Keratinocyte (primary cell): ENCODE measurements at regions not wholly inside any gene's neighbourhood (a gene's known extent, or its start where the extent isn't known, plus 50 kb on each side); places are given as distances from the start of the nearest gene placed in this dataset.

Experiments
- DNase-seq: peaks from one replicate; pipeline ENCODE4 v3.0.0-alpha.2; 2011; ENCODE audit warnings: low read depth, missing footprints, low spot score
- FAIRE-seq: peaks from 2 replicates; lab custom pipeline; 2011; peaks lifted over from hg19 to GRCh38; lab: Jason Lieb, UNC
- H2AFZ ChIP-seq: 2 replicates; pipeline ENCODE4 v1.6.0; 2012; ENCODE audit warnings: low read length, control low read depth, inconsistent platforms; ENCODE audit not compliant: control insufficient read depth
- H3K27ac ChIP-seq: 2 replicates; pipeline ENCODE4 v1.5.1; 2011; ENCODE audit warnings: low read length; ENCODE audit not compliant: control insufficient read depth, insufficient read depth
- H3K27me3 ChIP-seq: 3 replicates; pipeline ENCODE4 v1.6.0; 2011; ENCODE audit warnings: low read length; ENCODE audit not compliant: control insufficient read depth, insufficient read depth; ENCODE audit errors: extremely low read depth
- H3K36me3 ChIP-seq, 2 experiments: 2 replicates in 1 of 2; 3 replicates in 1 of 2; pipeline ENCODE4 v1.5.1; 2011; ENCODE audit warnings: low read length in 2 of 2, mild to moderate bottlenecking in 1 of 2; ENCODE audit not compliant: control insufficient read depth in 2 of 2, insufficient read depth in 2 of 2; ENCODE audit errors: extremely low read depth in 1 of 2
- H3K4me1 ChIP-seq: 3 replicates; pipeline ENCODE4 v1.5.1; 2011; ENCODE audit warnings: low read length; ENCODE audit not compliant: control insufficient read depth, insufficient read depth; ENCODE audit errors: extremely low read depth
- H3K4me2 ChIP-seq: 3 replicates; pipeline ENCODE4 v1.6.0; 2011; ENCODE audit warnings: low read depth, low read length; ENCODE audit not compliant: control insufficient read depth, insufficient read depth; ENCODE audit errors: extremely low read depth
- H3K4me3 ChIP-seq, 3 experiments: fragments of 200-600 bp in 1 of 3; sonication (generic) in 1 of 3; 2 replicates in 2 of 3; 3 replicates in 1 of 3; pipeline ENCODE4 v1.5.1; 2011 to 2016; ENCODE audit warnings: low read length in 3 of 3, mild to moderate bottlenecking in 3 of 3, control low read depth in 2 of 3, inconsistent platforms in 1 of 3, low read depth in 1 of 3, mixed read lengths in 1 of 3, mixed run types in 1 of 3, moderate library complexity in 1 of 3; ENCODE audit not compliant: control insufficient read depth in 2 of 3, insufficient read depth in 2 of 3; ENCODE audit errors: extremely low read depth in 1 of 3
- H3K79me2 ChIP-seq: 2 replicates; pipeline ENCODE4 v1.6.0; 2012; ENCODE audit warnings: low read length; ENCODE audit not compliant: control insufficient read depth, insufficient read depth
- H3K9ac ChIP-seq: 3 replicates; pipeline ENCODE4 v1.6.0; 2011; ENCODE audit warnings: low read length; ENCODE audit not compliant: control insufficient read depth, insufficient read depth; ENCODE audit errors: extremely low read depth
- H3K9me1 ChIP-seq: 3 replicates; pipeline ENCODE4 v1.6.0; 2011; ENCODE audit warnings: low read length; ENCODE audit not compliant: control insufficient read depth, insufficient read depth; ENCODE audit errors: extremely low read depth
- H3K9me3 ChIP-seq: 2 replicates; pipeline ENCODE4 v1.5.1; 2012; ENCODE audit warnings: low read depth, low read length; ENCODE audit not compliant: control insufficient read depth
- H4K20me1 ChIP-seq: 3 replicates; pipeline ENCODE4 v1.6.0; 2011; ENCODE audit warnings: low read length; ENCODE audit not compliant: control insufficient read depth, insufficient read depth; ENCODE audit errors: extremely low read depth
- CTCF ChIP-seq, 3 experiments: IDR thresholded peaks in 1 of 3; conservative IDR thresholded peaks in 1 of 3; optimal IDR thresholded peaks in 1 of 3; 2 replicates in 2 of 3; 3 replicates in 1 of 3; pipeline versions ENCODE3 to v1.5.1; 2011; ENCODE audit warnings: low read length in 3 of 3, mild to moderate bottlenecking in 3 of 3, moderate library complexity in 2 of 3, control low read depth in 1 of 3, inconsistent platforms in 1 of 3; ENCODE audit not compliant: insufficient read depth in 2 of 3; ENCODE audit errors: extremely low read depth in 1 of 3
- EZH2 ChIP-seq: IDR thresholded peaks from one replicate; pipeline ENCODE4 v1.6.1; 2012; ENCODE audit warnings: inconsistent platforms, mild to moderate bottlenecking, low read length, moderate library complexity
- dilution Hi-C: fragments of 300-500 bp; cut with MboI; formaldehyde crosslinking; loops from one replicate; pipeline ENCODE4 v1.7.0; 2020; ENCODE audit warnings: low sequenced_read_pairs; ENCODE audit not compliant: extremely low pct_ligation_motif_present

GRCh38 chr12:58764100-58764953, 156.0 kb downstream of the LRIG3 start:
- dilution Hi-C loops, result no loop called here

GRCh38 chr12:58765076-58765475, 155.2 kb downstream of the LRIG3 start:
- no peak overlapping the region for H3K27ac ChIP-seq
- no peak overlapping the region for H3K4me2 ChIP-seq
- no peak overlapping the region for H3K4me3 ChIP-seq
- TF ChIP-seq EZH2 (no peak), CTCF (optimal IDR thresholded peaks at IDR 0.05 in 1 of 3, IDR thresholded peaks at IDR 0.05 in 1 of 3, conservative IDR thresholded peaks at IDR 0.05 in 1 of 3; ENCODE audit: extremely low read depth in 1 of 3, insufficient read depth in 2 of 3, low read length in 3 of 3) (no peak)
- no peaks in the 10 kb centered on the region for H3K27me3 ChIP-seq
- FAIRE-seq, result no peak
- H3K36me3 ChIP-seq, result no peaks in the 10 kb centered on the region
- H4K20me1 ChIP-seq, result no peaks in the 10 kb centered on the region
- H2AFZ ChIP-seq, result no peak overlapping the region
- no peaks in the 10 kb centered on the region for H3K4me1 ChIP-seq
- H3K79me2 ChIP-seq, result no peaks in the 10 kb centered on the region
- DNase-seq, result no peak
- no peaks in the 10 kb centered on the region for H3K9me3 ChIP-seq
- dilution Hi-C loops, result no loop called here
- H3K9ac ChIP-seq, result no peak overlapping the region
- H3K9me1 ChIP-seq, result no peaks in the 10 kb centered on the region

More at GRCh38 chr12:58764100-58764953, 156.0 kb downstream of the LRIG3 start:
- no peak for DNase-seq
- no peak for TF ChIP-seq CTCF (optimal IDR thresholded peaks at IDR 0.05 in 1 of 3, IDR thresholded peaks at IDR 0.05 in 1 of 3, conservative IDR thresholded peaks at IDR 0.05 in 1 of 3; ENCODE audit: extremely low read depth in 1 of 3, insufficient read depth in 2 of 3, low read length in 3 of 3)
- TF ChIP-seq EZH2, result no peak
- Histone ChIP-seq H3K36me3 (no peaks in the 10 kb centered on the region), H3K9ac (no peak overlapping the region), H2AFZ (no peak overlapping the region), H3K9me3 (no peaks in the 10 kb centered on the region), H3K4me2 (no peak overlapping the region), H3K4me1 (no peaks in the 10 kb centered on the region), H3K27me3 (no peaks in the 10 kb centered on the region), H3K4me3 (no peak overlapping the region), H3K27ac (no peak overlapping the region), H3K79me2 (no peaks in the 10 kb centered on the region), H4K20me1 (no peaks in the 10 kb centered on the region), H3K9me1 (no peaks in the 10 kb centered on the region)
- no peak for FAIRE-seq
